Endothelial cell of umbilical vein (primary cell): ENCODE measurements at regions not wholly inside any gene's neighbourhood (a gene's known extent, or its start where the extent isn't known, plus 50 kb on each side); places are given as distances from the start of the nearest gene placed in this dataset.

Experiments used
- BruUV-seq: library from RNA; stranded (reverse); fragments of 400-500 nt; replicated peaks from 2 replicates; lab custom pipeline; 2021; lab: Mats Ljungman, UMichigan
- CTCF ChIA-PET: fragments of 300-600, 350-600 bp; sonication (Branson Sonifier 250); formaldehyde crosslinking; loops from one replicate; lab custom pipeline; 2021; ENCODE audit warnings: antibody characterized with exemption, inconsistent platforms; lab: Charles Lee
- POLR2A ChIA-PET: fragments of 300-600, 350-600 bp; sonication (Branson Sonifier 250); formaldehyde crosslinking; loops from one replicate; lab custom pipeline; 2021; ENCODE audit warnings: antibody characterized with exemption, inconsistent platforms; lab: Charles Lee
- DNase-seq: peaks from one replicate; pipeline ENCODE4 v3.0.0-alpha.2; 2011; ENCODE audit warnings: low read depth, low spot score
- FAIRE-seq: peaks from 2 replicates; lab custom pipeline; 2011; peaks lifted over from hg19 to GRCh38; lab: Jason Lieb, UNC
- H2AFZ ChIP-seq: 2 replicates; pipeline ENCODE4 v1.6.0; 2012; ENCODE audit warnings: low read depth, low read length, control low read depth, inconsistent platforms
- H3K27ac ChIP-seq: 2 replicates; pipeline ENCODE4 v1.5.1; 2011; ENCODE audit warnings: low read depth, mild to moderate bottlenecking, control low read depth, low read length, moderate library complexity; ENCODE audit not compliant: insufficient read depth
- H3K27me3 ChIP-seq, 2 experiments: 2 replicates each; pipeline versions ENCODE4 v1.6.0 to v1.6.1; 2011; ENCODE audit warnings: low read length in 2 of 2, mixed read lengths in 1 of 2; ENCODE audit not compliant: control insufficient read depth in 2 of 2, insufficient read depth in 2 of 2
- H3K36me3 ChIP-seq, 2 experiments: 2 replicates in 1 of 2; 3 replicates in 1 of 2; pipeline ENCODE4 v1.5.1; 2011; ENCODE audit warnings: low read length in 2 of 2, mild to moderate bottlenecking in 1 of 2, moderate library complexity in 1 of 2; ENCODE audit not compliant: control insufficient read depth in 2 of 2, insufficient read depth in 2 of 2; ENCODE audit errors: extremely low read depth in 1 of 2
- H3K4me1 ChIP-seq: 3 replicates; pipeline ENCODE4 v1.5.1; 2011; ENCODE audit warnings: mild to moderate bottlenecking, low read length; ENCODE audit not compliant: control insufficient read depth, insufficient read depth; ENCODE audit errors: extremely low read depth
- H3K4me2 ChIP-seq: 2 replicates; pipeline ENCODE4 v1.6.1; 2011; ENCODE audit warnings: low read length, control low read depth, mixed read lengths; ENCODE audit not compliant: insufficient read depth
- H3K4me3 ChIP-seq, 3 experiments: fragments of 200-600 bp in 1 of 3; sonication (generic), shearing (Covaris generic) in 1 of 3; replicated peaks in 1 of 3; 2 replicates each; pipeline ENCODE4 v1.5.1; 2011 to 2016; ENCODE audit warnings: control low read depth in 3 of 3, low read length in 3 of 3, mild to moderate bottlenecking in 2 of 3, inconsistent platforms in 1 of 3, low read depth in 1 of 3, moderate library complexity in 1 of 3; ENCODE audit not compliant: insufficient read depth in 1 of 3
- H3K79me2 ChIP-seq: 2 replicates; pipeline ENCODE4 v1.6.0; 2012; ENCODE audit warnings: low read length, inconsistent platforms; ENCODE audit not compliant: control insufficient read depth, insufficient read depth
- H3K9ac ChIP-seq: replicated peaks from 2 replicates; pipeline ENCODE3; 2011; ENCODE audit warnings: low read length, control low read depth; ENCODE audit not compliant: insufficient read depth; ENCODE audit errors: extremely low read depth
- H3K9me1 ChIP-seq: replicated peaks from 3 replicates; pipeline ENCODE4 v1.6.0; 2011; ENCODE audit warnings: mild to moderate bottlenecking, low read length; ENCODE audit not compliant: control insufficient read depth, insufficient read depth; ENCODE audit errors: extremely low read depth
- H3K9me3 ChIP-seq: replicated peaks from 2 replicates; pipeline ENCODE4 v1.5.1; 2012; ENCODE audit warnings: low read length, inconsistent platforms; ENCODE audit not compliant: control insufficient read depth, insufficient read depth
- H4K20me1 ChIP-seq: replicated peaks from 2 replicates; pipeline ENCODE3; 2011; ENCODE audit warnings: mild to moderate bottlenecking, low read length; ENCODE audit not compliant: control insufficient read depth, insufficient read depth; ENCODE audit errors: extremely low read depth
- CTCF ChIP-seq, 2 donors: IDR thresholded peaks; 1 replicate in 1 of 2; 2 replicates in 1 of 2; pipeline ENCODE4 v1.5.1; 2011; ENCODE audit warnings: low read length in 2 of 2, mild to moderate bottlenecking in 2 of 2, moderate library complexity in 2 of 2, control low read depth in 1 of 2, inconsistent platforms in 1 of 2, low read depth in 1 of 2; ENCODE audit not compliant: insufficient read depth in 1 of 2; ENCODE audit errors: extremely low read depth in 1 of 2
- EZH2 ChIP-seq: IDR thresholded peaks from 2 replicates; pipeline ENCODE4 v1.6.1; 2012; ENCODE audit warnings: borderline replicate concordance, low read depth, mild to moderate bottlenecking, moderate library complexity, low read length, inconsistent platforms; ENCODE audit not compliant: severe bottlenecking
- FOS ChIP-seq: IDR thresholded peaks from 2 replicates; pipeline ENCODE4 v1.6.1; 2011; ENCODE audit warnings: mild to moderate bottlenecking, low read length, moderate library complexity, borderline replicate concordance; ENCODE audit not compliant: insufficient read depth
- GATA2 ChIP-seq: IDR thresholded peaks from 2 replicates; pipeline ENCODE4 v1.7.0; 2011; ENCODE audit warnings: low read depth, mild to moderate bottlenecking, moderate library complexity, mixed read lengths, low read length; ENCODE audit not compliant: insufficient read length, insufficient read depth
- JUN ChIP-seq: IDR thresholded peaks from 2 replicates; pipeline ENCODE4 v1.6.1; 2011; ENCODE audit warnings: borderline replicate concordance, low read depth; ENCODE audit not compliant: insufficient read length, insufficient read depth
- MAX ChIP-seq: IDR thresholded peaks from 2 replicates; pipeline ENCODE4 v1.6.1; 2011; ENCODE audit not compliant: insufficient read depth, insufficient read length
- MYC ChIP-seq: IDR thresholded peaks from one replicate; pipeline ENCODE4 v1.6.1; 2011; ENCODE audit warnings: mild to moderate bottlenecking, low read depth, low read length
- POLR2A ChIP-seq: IDR thresholded peaks from 2 replicates; pipeline ENCODE4 v1.6.1; 2012; ENCODE audit warnings: low read depth, mild to moderate bottlenecking, control low read depth, low read length
- POLR2AphosphoS5 ChIP-seq: IDR thresholded peaks from 2 replicates; pipeline ENCODE4 v1.6.1; 2012; ENCODE audit warnings: low read depth, mild to moderate bottlenecking, control low read depth, low read length, moderate library complexity; ENCODE audit not compliant: insufficient read depth
- dilution Hi-C: fragments of 300-500 bp; cut with MboI; formaldehyde crosslinking; loops from one replicate; pipeline ENCODE4 v1.15.0; 2019; ENCODE audit warnings: low sequenced_read_pairs; ENCODE audit not compliant: extremely low pct_ligation_motif_present
- intact Hi-C: fragments of 100-400 bp; cut with micrococcal nuclease; formaldehyde crosslinking; loops from one replicate; pipeline ENCODE4 v1.10.0; 2022

- FAIRE-seq (no peak), DNase-seq (no peak)
- dilution Hi-C loops, result no loop called here
- no peaks in the 10 kb centered on the region for H3K79me2 ChIP-seq
- ChIA-PET CTCF (interaction anchor here (1.0 kb wide), 1 partner anchor 19 kb away, joined by 3 read pairs; no protein-coding TSS in a partner anchor), POLR2A (no interaction called here)
- no peaks in the 10 kb centered on the region for H4K20me1 ChIP-seq
- H3K4me3 ChIP-seq, result no peak overlapping the region
- no peak overlapping the region for H3K9ac ChIP-seq
- no peaks in the 10 kb centered on the region for H3K36me3 ChIP-seq
- H3K27me3 ChIP-seq, result no peaks in the 10 kb centered on the region
- no peak overlapping the region for H3K27ac ChIP-seq
- TF ChIP-seq GATA2 (no peak), POLR2AphosphoS5 (no peak), POLR2A (no peak), FOS (no peak), JUN (no peak), EZH2 (no peak), CTCF (IDR thresholded peaks at IDR 0.05; ENCODE audit: extremely low read depth in 1 of 2, insufficient read depth in 1 of 2, low read depth in 1 of 2, low read length in 2 of 2) (no peak), MAX (no peak), MYC (no peak)
- H3K9me3 ChIP-seq, result no peaks in the 10 kb centered on the region
- no peaks in the 10 kb centered on the region for H3K9me1 ChIP-seq
- BruUV-seq, result no TSS peak
- H2AFZ ChIP-seq, result no peak overlapping the region
- H3K4me2 ChIP-seq, result no peak overlapping the region
- H3K4me1 ChIP-seq, result peaks cover 20% of the 10 kb centered on the region
- intact Hi-C loops, result no loop called here
Observed at GRCh38 chr1:234713859-234714258, 103.9 kb upstream of the IRF2BP2 start.
